Right lobe of liver (tissue), 6 donors: ENCODE measurements at regions not wholly inside any gene's neighbourhood (a gene's known extent, or its start where the extent isn't known, plus 50 kb on each side); places are given as distances from the start of the nearest gene placed in this dataset.
"Not testable (repeated sequence)": the region's sequence is repeated elsewhere in the genome, so short reads cannot be mapped to it uniquely, and the experiment has no call there.

Source experiments
- ATAC-seq, 4 donors: fragments of 200-7000 bp; cut with Tn5 transposase; one replicate each; pipeline ENCODE4 v1.9.1; 2020; ENCODE audit warnings: mild to moderate bottlenecking in 4 of 4, moderate library complexity in 4 of 4
- DNase-seq, 3 donors: peaks; one replicate each; pipeline ENCODE4 v3.0.0-alpha.2; 2020
- H3K27ac ChIP-seq, 3 donors: fragments of 200-600 bp; one replicate each; pipeline ENCODE4 v1.8.0; 2022
- H3K27me3 ChIP-seq, 2 donors: fragments of 200-600 bp; one replicate each; pipeline ENCODE4 v1.8.0; 2022
- H3K36me3 ChIP-seq, 4 donors: fragments of 200-600 bp; sonication (generic) in 1 of 4; one replicate each; pipeline versions ENCODE4 v1.5.1 to v1.8.0; 2017 to 2022; ENCODE audit warnings: control low read depth in 1 of 4
- H3K4me1 ChIP-seq, 4 donors: fragments of 200-600 bp; sonication (generic) in 1 of 4; one replicate each; pipeline versions ENCODE4 v1.5.1 to v1.8.0; 2017 to 2022; ENCODE audit warnings: control low read depth in 1 of 4
- H3K4me3 ChIP-seq, 3 donors: fragments of 200-600 bp; one replicate each; pipeline ENCODE4 v1.8.0; 2022
- H3K9me3 ChIP-seq, 4 donors: fragments of 200-600 bp; sonication (generic) in 1 of 4; one replicate each; pipeline versions ENCODE4 v1.5.1 to v1.8.0; 2017 to 2022; ENCODE audit warnings: control low read depth in 1 of 4
- CTCF ChIP-seq, 4 donors: fragments of 200-600 bp in 3 of 4; fragments of 450-650 bp in 1 of 4; IDR thresholded peaks; one replicate each; pipeline versions ENCODE4 v1.5.1 to v1.8.0; 2016 to 2022; ENCODE audit warnings: antibody characterized with exemption in 4 of 4, mild to moderate bottlenecking in 2 of 4
- POLR2A ChIP-seq: fragments of 450-650 bp; IDR thresholded peaks from one replicate; pipeline ENCODE4 v1.6.1; 2017; ENCODE audit warnings: antibody characterized with exemption, mild to moderate bottlenecking
- WGBS: methylation state at CpG from one replicate; pipeline ENCODE4 v1.1.6; 2018; ENCODE audit warnings: low coverage, low lambda C conversion rate; ENCODE audit not compliant: insufficient coverage; ENCODE audit errors: missing lambda C conversion rate; 5-methylcytosine and 5-hydroxymethylcytosine counted together
- intact Hi-C, 2 donors: fragments of 100-400 bp; cut with DNase I; formaldehyde crosslinking; loops; one replicate each; pipeline versions ENCODE4 v1.11.2 to v1.14.1; 2022
- donor health status: DM: no; HTN: yes; CAD: no.
- donor health status: DM: no; HTN: no; CAD: no.
- donor health status: DM: no; HTN: no; CAD: no.
- donor health status: DM: no; HTN: yes; CAD: no.
- donor health status: DM: no; HTN: yes; CAD: no.

- Histone ChIP-seq H3K9me3 (no peaks in the 10 kb centered on the region), H3K4me1 (no peaks in the 10 kb centered on the region), H3K4me3 (no peak overlapping the region), H3K27ac (no peak overlapping the region), H3K27me3 (no peaks in the 10 kb centered on the region), H3K36me3 (no peaks in the 10 kb centered on the region)
- DNase-seq (no peak), ATAC-seq (no peak)
- TF ChIP-seq POLR2A (no peak), CTCF (IDR thresholded peaks at IDR 0.05) (no peak)
- 37% methylated on average over 1 of the region's 1 CpG for WGBS
- intact Hi-C loops: no loop called here
Observed at GRCh38 chr13:56586976-56587375, 553.7 kb upstream of the PRR20A start.

GRCh38 chr13:56615572-56615971 lies 525.1 kb upstream of the PRR20A start:
- intact Hi-C loops: no loop called here
- Histone ChIP-seq H3K27ac (no peak overlapping the region), H3K36me3 (no peaks in the 10 kb centered on the region), H3K27me3 (no peaks in the 10 kb centered on the region), H3K4me3 (no peak overlapping the region), H3K4me1 (no peaks in the 10 kb centered on the region), H3K9me3 (no peaks in the 10 kb centered on the region)
- ATAC-seq: no peak
- WGBS: 62% methylated on average over 4 of the region's 4 CpGs
- no peak for DNase-seq
- TF ChIP-seq CTCF (IDR thresholded peaks at IDR 0.05) (no peak), POLR2A (no peak)

- no peaks in the 10 kb centered on the region for H3K36me3 ChIP-seq
- H3K4me1 ChIP-seq: no peaks in the 10 kb centered on the region
- intact Hi-C loops: no loop called here
- H3K27me3 ChIP-seq: no peaks in the 10 kb centered on the region
- ATAC-seq (no peak), DNase-seq (no peak)
- no peaks in the 10 kb centered on the region for H3K9me3 ChIP-seq
- no peak overlapping the region for H3K4me3 ChIP-seq
- TF ChIP-seq POLR2A (no peak), CTCF (IDR thresholded peaks at IDR 0.05) (no peak)
- H3K27ac ChIP-seq: no peak overlapping the region
- 51% methylated on average over 4 of the region's 4 CpGs for WGBS
Observed at GRCh38 chr13:56622840-56623239, 517.9 kb upstream of the PRR20A start.

GRCh38 chr13:56628886-56629285 lies 511.8 kb upstream of the PRR20A start:
- ATAC-seq, H3K9me3 ChIP-seq, intact Hi-C loops, H3K27me3 ChIP-seq, H3K36me3 ChIP-seq, DNase-seq, H3K4me3 ChIP-seq, H3K27ac ChIP-seq, H3K4me1 ChIP-seq: not testable (repeated sequence)
- WGBS: no CpG with 5 or more reads among the region's 6 CpGs

- H3K4me1 ChIP-seq, H3K36me3 ChIP-seq, intact Hi-C loops, H3K9me3 ChIP-seq, H3K27ac ChIP-seq, H3K27me3 ChIP-seq, DNase-seq, ATAC-seq, H3K4me3 ChIP-seq: not testable (repeated sequence)
- WGBS: 55% methylated on average over 3 of the region's 3 CpGs
Observed at GRCh38 chr13:56631060-56631459, 509.7 kb upstream of the PRR20A start.

GRCh38 chr13:56653043-56653442 lies 487.7 kb upstream of the PRR20A start:
- H3K27me3 ChIP-seq: no peaks in the 10 kb centered on the region
- H3K4me1 ChIP-seq: no peaks in the 10 kb centered on the region
- no peak overlapping the region for H3K4me3 ChIP-seq
- no peak for DNase-seq
- H3K36me3 ChIP-seq: no peaks in the 10 kb centered on the region
- H3K27ac ChIP-seq: no peak overlapping the region
- intact Hi-C loops: no loop called here
- H3K9me3 ChIP-seq: no peaks in the 10 kb centered on the region
- ATAC-seq: no peak
- 86% methylated on average over 2 of the region's 2 CpGs for WGBS
- TF ChIP-seq CTCF (IDR thresholded peaks at IDR 0.05) (no peak), POLR2A (no peak)
